ENCODE measurements at regions not wholly inside any gene's neighbourhood (a gene's known extent, or its start where the extent isn't known, plus 50 kb on each side); places are given as distances from the start of the nearest gene placed in this dataset.

DNA sequence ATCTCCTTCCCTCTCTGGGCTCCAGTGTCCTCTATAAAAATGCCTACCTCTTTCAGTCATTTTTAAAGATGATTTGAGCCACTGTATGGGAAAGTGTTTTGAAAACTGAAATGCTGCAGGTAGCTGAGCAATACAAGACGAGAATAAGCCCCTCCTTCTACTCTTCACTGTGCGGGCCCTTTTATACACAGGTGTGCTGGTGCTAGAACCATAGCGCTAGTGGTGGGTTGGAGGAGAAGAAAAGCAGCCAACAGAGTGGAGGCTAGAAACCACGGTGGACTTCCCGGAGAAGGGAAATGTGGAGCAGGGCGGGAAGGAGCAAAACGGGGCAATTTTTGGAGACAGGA lies 58.2 kb upstream of the DLX4 start:
- DNase-seq = no peak
- Histone ChIP-seq H3K4me1 (peaks cover 0 to 4% (median 0%) of the 10 kb centered on the region in 4 donors), H3K4me3 (no peak overlapping the region), H3K27ac (no peak overlapping the region), H3K27me3 (peaks cover 0 to 26% of the 10 kb centered on the region in 2 donors), H3K36me3 (no peaks in the 10 kb centered on the region), H3K9me3 (no peaks in the 10 kb centered on the region)
- TF ChIP-seq POLR2A (IDR thresholded peaks at IDR 0.05) = no peak
- TF ChIP-seq, protein P1, sequence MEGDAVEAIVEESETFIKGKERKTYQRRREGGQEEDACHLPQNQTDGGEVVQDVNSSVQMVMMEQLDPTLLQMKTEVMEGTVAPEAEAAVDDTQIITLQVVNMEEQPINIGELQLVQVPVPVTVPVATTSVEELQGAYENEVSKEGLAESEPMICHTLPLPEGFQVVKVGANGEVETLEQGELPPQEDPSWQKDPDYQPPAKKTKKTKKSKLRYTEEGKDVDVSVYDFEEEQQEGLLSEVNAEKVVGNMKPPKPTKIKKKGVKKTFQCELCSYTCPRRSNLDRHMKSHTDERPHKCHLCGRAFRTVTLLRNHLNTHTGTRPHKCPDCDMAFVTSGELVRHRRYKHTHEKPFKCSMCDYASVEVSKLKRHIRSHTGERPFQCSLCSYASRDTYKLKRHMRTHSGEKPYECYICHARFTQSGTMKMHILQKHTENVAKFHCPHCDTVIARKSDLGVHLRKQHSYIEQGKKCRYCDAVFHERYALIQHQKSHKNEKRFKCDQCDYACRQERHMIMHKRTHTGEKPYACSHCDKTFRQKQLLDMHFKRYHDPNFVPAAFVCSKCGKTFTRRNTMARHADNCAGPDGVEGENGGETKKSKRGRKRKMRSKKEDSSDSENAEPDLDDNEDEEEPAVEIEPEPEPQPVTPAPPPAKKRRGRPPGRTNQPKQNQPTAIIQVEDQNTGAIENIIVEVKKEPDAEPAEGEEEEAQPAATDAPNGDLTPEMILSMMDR (IDR thresholded peaks at IDR 0.05) = no peak

DNA sequence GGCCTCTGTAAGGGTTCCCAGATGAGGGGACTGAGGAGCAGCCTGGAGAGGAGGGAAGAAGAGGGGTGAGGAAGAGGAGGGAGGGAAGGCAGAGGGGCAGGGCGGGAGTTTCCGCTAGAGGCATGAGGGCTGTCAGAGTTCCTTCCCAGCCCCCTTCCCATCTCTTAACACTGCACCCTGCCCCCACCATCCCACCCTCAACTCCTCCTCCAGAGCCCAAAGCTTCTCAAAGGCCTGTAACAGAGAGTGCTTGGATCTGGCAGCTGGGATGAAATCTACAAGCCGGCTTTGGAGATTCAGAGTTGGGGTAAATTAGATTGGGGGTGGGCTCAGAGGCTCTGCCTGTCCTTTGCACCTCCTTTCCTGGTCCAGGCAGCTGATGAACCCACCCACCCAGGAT lies 57.3 kb upstream of the DLX4 start:
- Histone ChIP-seq H3K27me3 (peaks cover 0 to 26% of the 10 kb centered on the region in 2 donors), H3K4me3 (no peak overlapping the region), H3K27ac (no peak overlapping the region), H3K36me3 (no peaks in the 10 kb centered on the region), H3K9me3 (no peaks in the 10 kb centered on the region), H3K4me1 (peaks cover 0 to 4% (median 0%) of the 10 kb centered on the region in 4 donors)
- DNase-seq = no peak
- no peak for TF ChIP-seq POLR2A (IDR thresholded peaks at IDR 0.05)
- TF ChIP-seq, protein P1 (IDR thresholded peaks at IDR 0.05) = no peak

DNA sequence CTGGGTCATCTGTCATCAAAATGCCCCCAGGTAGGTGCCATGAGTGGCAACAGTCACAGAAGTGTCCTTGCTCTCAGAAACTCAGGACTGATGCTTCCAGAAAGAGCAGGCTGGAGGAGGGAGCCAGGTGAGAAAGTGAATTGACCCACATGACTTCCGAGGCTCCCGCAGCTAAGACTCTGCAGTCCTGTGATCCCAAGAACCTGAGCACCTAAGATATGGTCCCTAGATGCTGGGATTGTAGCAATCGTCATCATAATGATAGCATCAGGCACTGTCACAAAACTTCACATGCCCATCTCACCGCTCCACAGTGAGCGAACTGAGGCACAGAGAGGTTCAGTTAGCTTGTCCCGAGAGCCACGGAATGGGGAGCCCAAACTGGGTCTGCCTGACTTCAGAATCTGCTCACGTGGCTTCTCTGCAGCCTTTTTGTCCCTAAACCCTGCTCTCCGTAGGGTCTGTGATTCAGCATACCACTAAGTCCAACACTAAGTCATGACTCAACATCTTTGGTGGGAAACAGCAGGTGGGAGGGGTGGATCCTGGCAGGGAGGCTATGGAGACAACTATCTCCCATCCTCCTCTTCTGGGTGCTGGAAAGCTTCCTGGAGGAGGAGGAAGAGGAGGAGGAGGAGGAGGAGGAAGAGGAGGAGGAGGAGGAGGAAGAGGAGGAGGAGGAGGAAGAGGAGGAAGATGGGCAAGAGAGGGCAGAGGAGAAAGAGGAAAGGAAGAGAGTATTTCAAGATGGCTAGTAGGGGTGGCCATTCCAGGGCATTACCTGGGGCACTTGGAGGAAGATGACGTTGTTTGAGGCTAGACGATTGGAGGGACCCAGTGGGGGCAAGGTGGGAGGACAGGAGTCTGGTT lies 55.5 kb upstream of the DLX4 start:
- DNase-seq = no peak
- no peak for TF ChIP-seq POLR2A (IDR thresholded peaks at IDR 0.05)
- TF ChIP-seq, protein P1 (IDR thresholded peaks at IDR 0.05) = no peak
- Histone ChIP-seq H3K4me1 (peaks cover 0 to 4% (median 0%) of the 10 kb centered on the region in 4 donors), H3K27me3 (peaks cover 0 to 21% of the 10 kb centered on the region in 2 donors), H3K4me3 (no peak overlapping the region), H3K27ac (no peak overlapping the region), H3K36me3 (no peaks in the 10 kb centered on the region), H3K9me3 (no peaks in the 10 kb centered on the region)

DNA sequence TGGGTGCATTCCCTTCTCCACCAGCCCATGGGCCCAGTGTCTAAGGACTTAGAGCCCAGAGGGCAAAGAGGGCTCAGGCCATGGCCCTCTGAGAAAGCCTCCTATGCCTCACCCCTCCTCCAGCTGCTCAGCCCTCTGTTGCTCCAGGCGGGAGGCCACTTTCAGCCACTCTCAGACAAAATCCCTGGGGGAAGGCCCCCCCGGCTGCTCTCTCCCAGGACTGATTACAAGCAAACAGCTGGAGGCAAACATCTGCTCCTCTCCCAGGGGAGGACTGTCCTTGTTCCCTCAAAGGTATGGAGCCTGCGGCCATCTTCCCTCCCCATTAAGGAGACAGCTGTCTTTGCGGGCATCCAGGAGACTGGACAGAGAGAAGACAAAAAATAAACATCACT lies 54.9 kb upstream of the DLX4 start:
- DNase-seq = no peak
- no peak overlapping the region for H3K4me3 ChIP-seq
- peaks cover 0 to 21% of the 10 kb centered on the region in 2 donors for H3K27me3 ChIP-seq
- H3K4me1 ChIP-seq = peaks cover 0 to 4% (median 0%) of the 10 kb centered on the region in 4 donors
- TF ChIP-seq POLR2A (IDR thresholded peaks at IDR 0.05) = no peak
- TF ChIP-seq, protein P1 (IDR thresholded peaks at IDR 0.05) = no peak
- no peaks in the 10 kb centered on the region for H3K36me3 ChIP-seq
- no peak overlapping the region for H3K27ac ChIP-seq
- no peaks in the 10 kb centered on the region for H3K9me3 ChIP-seq

DNA sequence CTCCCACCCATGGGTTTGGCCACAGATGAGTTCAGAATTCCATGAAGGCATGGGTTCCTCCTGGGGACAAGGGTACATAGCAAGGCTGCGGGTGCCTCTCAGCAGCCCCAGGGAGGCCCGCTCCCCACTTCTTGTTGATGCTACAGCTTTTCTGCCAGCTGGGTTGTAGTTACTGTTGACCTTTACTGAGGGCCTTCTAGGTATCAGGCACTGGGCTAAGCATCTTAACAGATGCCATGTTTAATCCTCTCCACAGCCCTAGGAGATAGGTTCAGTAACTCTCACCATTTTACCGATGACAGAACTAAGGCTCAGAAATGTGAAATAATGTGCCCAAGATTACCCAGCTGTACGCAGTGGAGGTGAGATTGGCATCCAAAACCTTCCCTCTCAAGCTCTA lies 54.3 kb upstream of the DLX4 start:
- Histone ChIP-seq H3K27ac (no peak overlapping the region), H3K4me1 (peaks cover 0 to 4% (median 0%) of the 10 kb centered on the region in 4 donors), H3K27me3 (peaks cover 0 to 18% of the 10 kb centered on the region in 2 donors), H3K4me3 (no peak overlapping the region), H3K36me3 (no peaks in the 10 kb centered on the region), H3K9me3 (no peaks in the 10 kb centered on the region)
- DNase-seq = no peak
- no peak for TF ChIP-seq POLR2A (IDR thresholded peaks at IDR 0.05)
- TF ChIP-seq, protein P1 (IDR thresholded peaks at IDR 0.05) = no peak

Measured in Peyer's patch (tissue), 4 donors.